ENCODE measurements at regions not wholly inside any gene's neighbourhood (a gene's known extent, or its start where the extent isn't known, plus 50 kb on each side); places are given as distances from the start of the nearest gene placed in this dataset.
"Not testable (repeated sequence)": the region's sequence is repeated elsewhere in the genome, so short reads cannot be mapped to it uniquely, and the experiment has no call there.

GRCh38 chr2:240371129-240372000 is 64.1 kb upstream of the GPC1 start:
- DNase-seq (ENCODE audit: low spot score) (no peak), FAIRE-seq (peak; percentile 56)

- FAIRE-seq (no peak), DNase-seq (ENCODE audit: low spot score) (peak; percentile 68)
Observed at GRCh38 chr2:240372101-240372500, 63.4 kb upstream of the GPC1 start.

DNA sequence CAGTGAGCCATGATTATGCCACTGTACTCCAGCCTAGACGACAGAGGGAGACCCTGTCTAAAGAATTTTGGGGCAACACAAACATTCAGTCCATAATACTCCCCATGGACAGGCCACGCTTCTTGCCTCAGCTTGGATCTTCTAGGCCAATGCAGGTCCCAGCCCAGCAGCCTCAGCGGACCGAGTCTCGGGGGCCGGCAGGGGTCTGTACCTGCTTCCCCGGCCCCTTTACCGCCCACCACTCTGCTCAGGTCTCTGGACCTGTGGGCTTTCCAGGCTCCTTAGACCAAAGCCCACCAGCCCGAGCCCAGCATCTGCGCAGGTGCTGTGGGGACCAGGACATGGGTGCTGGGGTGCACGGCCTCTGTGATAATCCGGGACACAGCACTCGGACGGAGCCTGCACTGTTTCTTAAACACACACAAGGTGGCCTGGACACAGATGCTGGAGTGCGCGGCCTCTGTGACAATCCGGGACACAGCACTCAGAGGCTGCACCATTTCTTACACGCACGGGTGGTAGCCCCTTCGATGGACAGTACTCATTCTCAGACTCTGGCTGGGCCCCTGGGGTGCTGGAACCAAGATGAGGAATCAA is 62.1 kb upstream of the GPC1 start:
- FAIRE-seq: no peak
- no peak for DNase-seq (ENCODE audit: low spot score)

DNA sequence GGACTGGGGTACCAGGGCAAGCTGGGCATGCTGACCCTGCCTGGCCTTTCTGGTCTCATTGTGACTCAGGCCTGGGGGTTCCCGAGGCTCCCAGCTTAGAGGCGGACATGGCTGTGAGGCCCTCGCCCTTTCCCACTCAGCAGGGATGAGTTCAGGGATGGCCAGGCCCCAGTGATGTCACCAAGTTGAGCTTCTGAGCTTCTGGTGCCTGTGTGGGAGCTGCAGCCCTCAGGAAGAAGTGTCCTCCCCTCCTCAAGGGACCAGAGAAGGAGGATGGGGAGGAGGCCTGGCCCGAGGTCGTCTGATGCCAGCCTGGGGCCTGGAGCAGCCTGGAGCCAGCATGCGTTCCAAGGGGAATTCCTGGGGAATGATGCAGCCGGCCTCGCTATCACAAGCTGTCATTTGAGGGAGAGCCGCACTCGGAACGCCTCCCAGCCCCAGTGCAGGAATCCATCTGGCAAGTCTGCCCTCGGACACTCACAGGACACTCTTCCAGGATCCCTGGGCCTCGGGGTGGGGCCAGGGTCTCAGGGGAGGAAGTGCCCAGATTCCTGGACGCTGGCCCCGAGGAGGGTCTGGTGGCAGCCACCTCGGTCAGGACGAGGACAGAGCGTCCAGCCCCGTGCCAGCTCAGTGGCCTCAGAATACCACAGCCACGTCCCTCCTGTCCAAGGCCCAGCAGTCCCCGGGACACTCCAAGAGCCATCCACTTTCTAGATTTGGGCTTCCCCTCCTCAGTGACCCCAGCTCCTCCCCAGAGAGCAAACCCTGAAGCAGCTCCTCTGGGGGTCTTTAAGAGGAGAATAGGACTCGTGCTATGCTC is 61.2 kb upstream of the GPC1 start:
- DNase-seq (ENCODE audit: low spot score): peak; percentile 91
- FAIRE-seq: peak; percentile 59

- DNase-seq (ENCODE audit: low spot score) (no peak), FAIRE-seq (no peak)
Observed at GRCh38 chr2:240375024-240375645, 60.3 kb upstream of the GPC1 start.

- DNase-seq (ENCODE audit: low spot score) (no peak), FAIRE-seq (no peak)
Observed at GRCh38 chr2:240376739-240377138, 58.7 kb upstream of the GPC1 start.

DNA sequence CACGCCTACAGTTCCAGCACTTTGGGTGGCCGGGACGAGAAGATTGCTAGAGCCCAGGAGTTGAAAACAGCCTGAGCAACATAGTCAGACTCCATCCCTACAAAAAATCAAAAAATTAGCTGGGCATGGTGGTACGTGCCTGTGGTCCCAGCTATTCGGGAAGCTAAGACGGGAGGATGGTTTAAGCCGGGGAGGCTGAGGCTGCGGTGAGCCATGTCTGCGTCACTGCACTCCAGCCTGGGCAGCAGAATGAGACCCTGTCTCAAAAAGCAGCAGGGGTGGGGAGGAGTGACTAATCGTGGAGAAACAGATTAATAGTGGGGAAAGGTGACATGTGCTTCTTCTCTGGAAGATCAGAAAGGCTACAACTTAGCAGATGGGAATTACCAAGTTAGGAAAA is 58.1 kb upstream of the GPC1 start:
- DNase-seq (ENCODE audit: low spot score) (no peak), FAIRE-seq (no peak)

DNA sequence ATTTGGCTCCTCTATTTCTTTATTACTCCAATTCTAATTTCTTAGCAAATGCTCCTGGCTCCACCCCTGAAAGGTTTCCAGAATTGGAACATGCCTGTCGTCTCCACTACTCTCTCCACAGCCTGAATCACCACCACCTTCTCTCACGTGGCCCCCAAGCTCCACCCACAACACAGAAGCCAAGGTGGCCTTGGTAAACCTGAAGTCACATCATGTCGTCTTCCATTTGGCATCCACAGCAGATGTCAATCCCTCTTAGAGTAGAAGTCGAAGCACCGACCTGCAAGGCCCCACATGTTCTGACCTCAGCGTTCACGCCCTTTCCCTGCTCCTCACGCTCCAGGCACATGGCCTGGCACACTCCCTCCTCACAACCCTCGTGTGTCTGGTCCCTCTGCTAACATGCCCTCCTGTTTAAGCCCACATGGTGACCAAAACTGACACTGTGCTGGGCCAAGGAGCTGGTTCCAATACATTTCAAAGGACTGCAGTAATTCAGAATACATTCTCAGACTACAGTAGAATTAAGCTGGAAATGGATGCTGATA is 56.3 kb upstream of the GPC1 start:
- FAIRE-seq: peak; percentile 37
- DNase-seq (ENCODE audit: low spot score): no peak

DNA sequence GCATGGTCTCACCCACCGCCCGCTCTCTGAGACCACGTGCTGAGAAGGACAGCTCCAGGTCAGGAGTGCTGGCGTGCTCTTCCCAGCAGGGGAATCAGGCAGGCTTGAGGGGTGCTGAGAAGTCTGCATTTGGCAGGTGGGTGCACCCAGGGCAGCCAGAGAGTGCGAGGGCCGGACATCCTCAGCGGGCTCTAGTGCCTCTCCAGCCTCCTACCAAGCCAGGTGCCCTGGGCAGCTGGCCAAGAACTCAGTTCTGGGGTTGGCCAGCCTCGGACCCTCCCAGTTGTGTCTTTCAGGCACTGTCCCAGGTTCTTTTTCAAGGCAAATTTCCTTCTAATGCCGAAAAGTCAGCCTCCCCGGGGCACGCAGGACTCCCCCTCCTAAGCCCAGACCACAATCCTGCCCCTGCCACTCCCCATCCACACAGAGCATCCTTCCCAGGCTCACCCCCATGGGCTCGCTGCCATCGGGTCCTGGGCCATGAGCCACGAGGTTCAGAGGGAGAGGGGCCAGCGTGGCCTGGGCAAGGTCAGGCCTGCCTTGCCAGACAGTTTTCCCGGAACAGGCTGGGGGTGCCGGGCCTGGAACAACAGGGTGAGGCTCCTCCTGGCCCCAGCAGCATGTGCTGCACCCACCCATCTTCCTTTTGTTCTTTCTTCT is 52.2 kb upstream of the GPC1 start:
- no peak for FAIRE-seq

GRCh38 chr2:240383871-240384700 is 51.4 kb upstream of the GPC1 start:
- DNase-seq (ENCODE audit: low spot score): no peak
- FAIRE-seq: peak; percentile 56

More for the DNA sequence above, 52.2 kb upstream of the GPC1 start:
- DNase-seq (ENCODE audit: low spot score): no peak

DNA sequence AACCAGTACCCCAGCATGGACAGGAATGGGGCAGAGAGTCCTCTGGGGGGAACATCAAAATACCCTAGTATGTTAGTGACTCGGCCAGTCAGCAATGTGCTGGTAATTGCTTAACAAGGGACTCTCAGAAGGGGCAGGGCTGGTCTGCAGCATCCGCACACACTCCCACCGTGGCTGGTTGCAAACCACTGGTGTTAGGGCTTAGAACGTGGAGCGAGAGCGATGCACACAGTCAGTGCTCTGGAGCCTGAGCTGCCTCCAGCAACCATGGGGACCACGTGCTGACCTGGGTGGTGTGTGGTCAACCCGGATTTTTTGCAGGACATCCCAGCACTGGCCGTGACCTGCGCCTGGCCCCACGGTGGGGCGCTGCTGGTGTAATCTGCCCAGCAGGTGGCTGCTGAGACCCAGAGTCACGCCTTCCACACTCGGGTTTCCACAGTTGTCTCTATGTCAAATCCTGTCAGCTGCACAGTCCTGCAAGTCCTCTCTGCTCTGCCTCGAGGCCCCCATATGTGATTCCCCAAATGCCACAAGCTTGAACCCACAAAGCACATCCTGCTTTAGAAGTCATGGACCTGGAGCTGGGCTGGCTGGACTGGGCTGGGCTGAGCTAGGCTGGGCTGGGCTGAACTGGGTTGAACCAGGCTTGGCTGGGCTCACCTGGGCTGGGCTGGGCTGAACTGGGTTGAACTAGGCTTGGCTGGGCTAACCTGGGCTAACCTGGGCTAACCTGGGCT is 50.6 kb upstream of the GPC1 start:
- DNase-seq (ENCODE audit: low spot score) (no peak), FAIRE-seq (no peak)

- peak; percentile 89 for FAIRE-seq
Observed at GRCh38 chr2:240385451-240386161, 49.9 kb upstream of the GPC1 start.

More at GRCh38 chr2:240385451-240386161, 49.9 kb upstream of the GPC1 start:
- DNase-seq (ENCODE audit: low spot score): not testable (repeated sequence)
